DOHH2 (cell line): ENCODE measurements at regions not wholly inside any gene's neighbourhood (a gene's known extent, or its start where the extent isn't known, plus 50 kb on each side); places are given as distances from the start of the nearest gene placed in this dataset.

Experiments used
- CTCF ChIP-seq: fragments of 200-600 bp; sonication (generic); IDR thresholded peaks from one replicate; pipeline ENCODE4 v1.5.1; 2014; ENCODE audit warnings: antibody characterized with exemption, mild to moderate bottlenecking, low read depth, low read length; ENCODE audit not compliant: poor library complexity, severe bottlenecking
- EZH2phosphoT487 ChIP-seq: fragments of 200-600 bp; sonication (generic); IDR thresholded peaks from 2 replicates; pipeline ENCODE4 v1.6.1; 2017; ENCODE audit warnings: borderline replicate concordance, mild to moderate bottlenecking, antibody characterized with exemption, low read length, moderate library complexity, mixed read lengths

- TF ChIP-seq CTCF (no peak), EZH2phosphoT487 (no peak)
Measured at GRCh38 chr4:167399201-167399600, 164.9 kb upstream of the SPOCK3 start.
